Calu3 (cell line): ENCODE measurements at regions not wholly inside any gene's neighbourhood (a gene's known extent, or its start where the extent isn't known, plus 50 kb on each side); places are given as distances from the start of the nearest gene placed in this dataset.

Experiments
- BruUV-seq: library from RNA; stranded (reverse); fragments of 400-500 nt; replicated peaks from 2 replicates; lab custom pipeline; 2021; lab: Mats Ljungman, UMichigan
- CTCF ChIA-PET: fragments of 300-600 bp; sonication (Branson Sonifier 250); formaldehyde crosslinking; loops from one replicate; lab custom pipeline; 2022; ENCODE audit warnings: antibody characterized with exemption; lab: Charles Lee
- DNase-seq: peaks from one replicate; pipeline ENCODE4 v3.0.0; 2022
- H3K27ac Mint-ChIP-seq: one replicate; pipeline ENCODE4 v1.8.0; 2022; ENCODE audit warnings: mixed read lengths; ENCODE audit not compliant: unreplicated experiment
- H3K27me3 Mint-ChIP-seq: one replicate; pipeline ENCODE4 v1.8.0; 2022; ENCODE audit warnings: mixed read lengths; ENCODE audit not compliant: unreplicated experiment
- H3K36me3 Mint-ChIP-seq: one replicate; pipeline ENCODE4 v1.8.0; 2022; ENCODE audit warnings: mild to moderate bottlenecking, moderate library complexity, mixed read lengths; ENCODE audit not compliant: insufficient read depth, unreplicated experiment
- H3K4me1 Mint-ChIP-seq: one replicate; pipeline ENCODE4 v1.8.0; 2022; ENCODE audit warnings: mild to moderate bottlenecking, low read depth, mixed read lengths; ENCODE audit not compliant: unreplicated experiment
- H3K4me3 Mint-ChIP-seq: one replicate; pipeline ENCODE4 v1.8.0; 2022; ENCODE audit warnings: mild to moderate bottlenecking, low read depth, moderate library complexity, mixed read lengths; ENCODE audit not compliant: unreplicated experiment
- H3K9me3 Mint-ChIP-seq: one replicate; pipeline ENCODE4 v1.8.0; 2022; ENCODE audit warnings: low read depth, mixed read lengths; ENCODE audit not compliant: unreplicated experiment
- intact Hi-C: fragments of 100-400 bp; cut with micrococcal nuclease; formaldehyde crosslinking; loops from one replicate; pipeline ENCODE4 v1.10.0; 2022; ENCODE audit not compliant: unreplicated experiment
- TF ChIP-seq, protein P1 (sequence below): fragments of 200-600 bp; IDR thresholded peaks from one replicate; pipeline ENCODE4 v1.8.0; 2022; ENCODE audit warnings: antibody characterized with exemption; ENCODE audit not compliant: unreplicated experiment

DNA sequence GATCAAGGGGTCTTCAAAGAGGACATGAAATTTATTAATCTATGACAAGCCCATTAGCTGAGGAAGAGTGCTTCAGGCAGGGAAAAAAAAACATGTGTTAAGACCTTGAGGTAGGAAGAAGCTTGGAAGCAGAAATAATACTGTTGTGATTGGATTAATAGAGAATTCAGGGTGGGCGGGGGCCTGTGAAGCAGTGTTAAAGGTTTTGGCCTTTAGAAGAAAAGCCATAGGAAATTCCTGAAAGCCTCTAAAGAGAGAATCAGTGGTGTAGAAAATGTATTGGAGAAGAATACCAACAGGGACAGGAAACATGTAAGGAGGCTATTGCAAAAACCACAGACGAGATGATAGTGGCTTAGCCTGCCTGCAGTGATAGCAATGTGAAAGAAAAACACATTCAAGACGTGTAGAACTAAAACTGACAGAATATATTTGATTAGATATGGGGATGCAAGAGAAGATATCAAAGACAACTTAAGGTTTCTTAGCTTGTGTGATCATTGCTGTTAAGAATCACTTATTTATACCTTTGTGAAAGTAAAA is 404.4 kb upstream of the ANO3 start:
- BruUV-seq, result no TSS peak
- Mint-ChIP-seq H3K9me3 (no peaks in the 10 kb centered on the region), H3K4me1 (no peaks in the 10 kb centered on the region), H3K27ac (no peak overlapping the region), H3K4me3 (no peak overlapping the region), H3K36me3 (no peaks in the 10 kb centered on the region), H3K27me3 (no peaks in the 10 kb centered on the region)
- intact Hi-C loops, result no loop called here
- TF ChIP-seq, protein P1, sequence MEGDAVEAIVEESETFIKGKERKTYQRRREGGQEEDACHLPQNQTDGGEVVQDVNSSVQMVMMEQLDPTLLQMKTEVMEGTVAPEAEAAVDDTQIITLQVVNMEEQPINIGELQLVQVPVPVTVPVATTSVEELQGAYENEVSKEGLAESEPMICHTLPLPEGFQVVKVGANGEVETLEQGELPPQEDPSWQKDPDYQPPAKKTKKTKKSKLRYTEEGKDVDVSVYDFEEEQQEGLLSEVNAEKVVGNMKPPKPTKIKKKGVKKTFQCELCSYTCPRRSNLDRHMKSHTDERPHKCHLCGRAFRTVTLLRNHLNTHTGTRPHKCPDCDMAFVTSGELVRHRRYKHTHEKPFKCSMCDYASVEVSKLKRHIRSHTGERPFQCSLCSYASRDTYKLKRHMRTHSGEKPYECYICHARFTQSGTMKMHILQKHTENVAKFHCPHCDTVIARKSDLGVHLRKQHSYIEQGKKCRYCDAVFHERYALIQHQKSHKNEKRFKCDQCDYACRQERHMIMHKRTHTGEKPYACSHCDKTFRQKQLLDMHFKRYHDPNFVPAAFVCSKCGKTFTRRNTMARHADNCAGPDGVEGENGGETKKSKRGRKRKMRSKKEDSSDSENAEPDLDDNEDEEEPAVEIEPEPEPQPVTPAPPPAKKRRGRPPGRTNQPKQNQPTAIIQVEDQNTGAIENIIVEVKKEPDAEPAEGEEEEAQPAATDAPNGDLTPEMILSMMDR, result no peak
- CTCF ChIA-PET, result no interaction called here
- DNase-seq, result no peak

DNA sequence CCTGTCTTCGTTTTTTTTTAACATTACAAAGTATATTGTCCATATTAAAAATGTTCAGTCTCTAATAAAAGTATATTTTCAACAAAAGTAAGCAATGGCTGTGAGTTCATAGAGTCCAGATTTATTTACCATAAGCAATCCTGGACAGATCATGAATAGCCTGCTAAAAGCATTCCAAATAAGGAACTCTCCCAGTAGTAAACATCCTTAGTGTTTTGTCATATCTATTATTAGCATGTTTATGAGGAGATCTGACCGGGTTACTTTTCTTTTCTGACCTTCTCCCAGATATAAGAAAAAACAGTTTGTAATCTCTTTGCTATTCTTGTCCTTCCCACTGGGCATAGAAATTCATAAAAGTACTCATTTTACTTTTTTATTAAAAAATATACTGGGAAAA is 403.9 kb upstream of the ANO3 start:
- CTCF ChIA-PET, result no interaction called here
- TF ChIP-seq, protein P1, result no peak
- Mint-ChIP-seq H3K27me3 (no peaks in the 10 kb centered on the region), H3K27ac (no peak overlapping the region), H3K4me1 (no peaks in the 10 kb centered on the region), H3K36me3 (no peaks in the 10 kb centered on the region), H3K4me3 (no peak overlapping the region), H3K9me3 (no peaks in the 10 kb centered on the region)
- BruUV-seq, result no TSS peak
- intact Hi-C loops, result no loop called here
- DNase-seq, result no peak

DNA sequence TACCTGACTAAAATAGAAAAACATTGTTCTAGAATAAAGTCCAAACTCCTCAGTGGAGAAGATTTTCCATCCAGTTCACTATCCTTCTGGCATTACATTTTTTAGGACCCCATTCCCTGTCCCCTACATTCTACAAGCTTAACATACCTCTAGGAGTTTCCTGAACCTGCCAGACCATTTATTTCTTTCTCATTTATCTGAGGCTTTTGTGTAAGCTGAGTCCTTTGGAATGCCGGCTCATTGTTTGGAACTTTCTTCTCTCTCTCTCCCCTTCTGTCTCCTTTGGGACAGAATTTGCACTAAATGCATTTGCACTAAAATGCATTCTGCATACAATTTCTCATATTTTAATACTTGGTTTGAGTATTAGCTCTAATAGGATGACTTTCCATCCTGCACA is 393.0 kb upstream of the ANO3 start:
- no peaks in the 10 kb centered on the region for H3K36me3 Mint-ChIP-seq

DNA sequence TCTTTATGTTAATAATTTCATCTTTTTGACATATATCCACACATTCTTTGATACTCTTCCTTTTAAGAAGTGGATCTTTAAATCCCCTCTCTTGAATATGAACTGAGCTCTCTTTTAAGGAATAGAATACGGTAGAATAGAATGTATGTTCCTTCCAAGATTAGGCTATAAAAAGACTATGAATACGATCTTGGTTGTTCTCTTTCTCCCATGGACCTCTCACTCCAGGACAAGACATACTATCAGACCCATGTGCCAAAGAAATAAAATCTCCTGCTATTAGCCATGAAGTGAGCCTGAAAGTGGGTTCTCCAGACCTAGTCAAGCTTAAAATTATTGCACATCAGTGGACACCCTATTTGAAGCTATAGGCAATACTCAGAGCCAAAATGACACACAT is 392.2 kb upstream of the ANO3 start:
- H3K4me1 Mint-ChIP-seq, result no peaks in the 10 kb centered on the region
- H3K36me3 Mint-ChIP-seq, result no peaks in the 10 kb centered on the region
- BruUV-seq, result no TSS peak

More for the DNA sequence above, 393.0 kb upstream of the ANO3 start:
- DNase-seq, result no peak
- BruUV-seq, result no TSS peak
- H3K27ac Mint-ChIP-seq, result no peak overlapping the region
- TF ChIP-seq, protein P1, result no peak
- no peaks in the 10 kb centered on the region for H3K4me1 Mint-ChIP-seq
- H3K4me3 Mint-ChIP-seq, result no peak overlapping the region
- intact Hi-C loops, result no loop called here
- CTCF ChIA-PET, result no interaction called here
- H3K9me3 Mint-ChIP-seq, result peaks cover 2% of the 10 kb centered on the region
- H3K27me3 Mint-ChIP-seq, result no peaks in the 10 kb centered on the region

More for the DNA sequence above, 392.2 kb upstream of the ANO3 start:
- Mint-ChIP-seq H3K27me3 (no peaks in the 10 kb centered on the region), H3K4me3 (no peak overlapping the region), H3K27ac (no peak overlapping the region), H3K9me3 (peaks cover 2% of the 10 kb centered on the region)
- intact Hi-C loops, result no loop called here
- CTCF ChIA-PET, result no interaction called here
- TF ChIP-seq, protein P1, result no peak
- no peak for DNase-seq
